Activated T-helper 1 cell treated with anti-CD3 and anti-CD28 coated beads, Interleukin-2, amount 50 U/mL, for 16 hours (primary cell): ENCODE measurements at regions not wholly inside any gene's neighbourhood (a gene's known extent, or its start where the extent isn't known, plus 50 kb on each side); places are given as distances from the start of the nearest gene placed in this dataset.

Source experiments
- DNase-seq, 2 donors: peaks; one replicate each; pipeline ENCODE4 v3.0.0-alpha.2; 2020; ENCODE audit warnings: low read depth in 1 of 2, low spot score in 1 of 2

- DNase-seq, result no peak
Observed at GRCh38 chr20:60872224-60872623, 379.8 kb upstream of the CDH4 start.

GRCh38 chr20:60877071-60877857 lies 374.8 kb upstream of the CDH4 start:
- DNase-seq, result no peak

GRCh38 chr20:60882836-60883235 lies 369.2 kb upstream of the CDH4 start:
- DNase-seq, result no peak

- DNase-seq, result no peak
Observed at GRCh38 chr20:60883496-60883895, 368.6 kb upstream of the CDH4 start.

- DNase-seq, result no peak
Observed at GRCh38 chr20:60884277-60884676, 367.8 kb upstream of the CDH4 start.

GRCh38 chr20:60888771-60889170 lies 363.3 kb upstream of the CDH4 start:
- no peak for DNase-seq

- no peak for DNase-seq
Observed at GRCh38 chr20:60892095-60892813, 359.8 kb upstream of the CDH4 start.

GRCh38 chr20:60894091-60894490 lies 358.0 kb upstream of the CDH4 start:
- DNase-seq, result no peak

GRCh38 chr20:60895363-60896079 lies 356.5 kb upstream of the CDH4 start:
- no peak for DNase-seq

- no peak for DNase-seq
Observed at GRCh38 chr20:60897976-60898375, 354.1 kb upstream of the CDH4 start.

GRCh38 chr20:60899320-60899719 lies 352.7 kb upstream of the CDH4 start:
- no peak for DNase-seq

- no peak for DNase-seq
Observed at GRCh38 chr20:60900618-60901017, 351.4 kb upstream of the CDH4 start.

GRCh38 chr20:60901831-60902230 lies 350.2 kb upstream of the CDH4 start:
- no peak for DNase-seq

- DNase-seq, result no peak
Observed at GRCh38 chr20:60903325-60903971, 348.6 kb upstream of the CDH4 start.

GRCh38 chr20:60904730-60905129 lies 347.3 kb upstream of the CDH4 start:
- DNase-seq, result no peak

GRCh38 chr20:60905919-60906318 lies 346.1 kb upstream of the CDH4 start:
- no peak for DNase-seq

GRCh38 chr20:60906555-60906954 lies 345.5 kb upstream of the CDH4 start:
- no peak for DNase-seq

GRCh38 chr20:60913298-60913697 lies 338.8 kb upstream of the CDH4 start:
- no peak for DNase-seq

GRCh38 chr20:60921022-60921622 lies 330.9 kb upstream of the CDH4 start:
- DNase-seq, result no peak

GRCh38 chr20:60926831-60927230 lies 325.2 kb upstream of the CDH4 start:
- DNase-seq, result no peak

- no peak for DNase-seq
Observed at GRCh38 chr20:60928341-60928740, 323.7 kb upstream of the CDH4 start.
